GM12891 (cell line): ENCODE measurements at regions not wholly inside any gene's neighbourhood (a gene's known extent, or its start where the extent isn't known, plus 50 kb on each side); places are given as distances from the start of the nearest gene placed in this dataset.

Experiments used
- PAX5 ChIP-seq: IDR thresholded peaks from 2 replicates; pipeline ENCODE4 v1.6.1; 2011; ENCODE audit warnings: low read length, moderate library complexity, mild to moderate bottlenecking; ENCODE audit not compliant: insufficient read depth, severe bottlenecking
- POLR2A ChIP-seq: IDR thresholded peaks from 2 replicates; pipeline ENCODE4 v1.6.1; 2011; ENCODE audit warnings: low read depth, low read length, control low read depth
- POLR2AphosphoS5 ChIP-seq: IDR thresholded peaks from 2 replicates; pipeline ENCODE4 v1.6.1; 2011; ENCODE audit warnings: low read depth, low read length, control low read depth
- POU2F2 ChIP-seq: IDR thresholded peaks from 2 replicates; pipeline ENCODE4 v1.6.1; 2011; ENCODE audit warnings: low read depth, mild to moderate bottlenecking, control low read depth, low read length, moderate library complexity
- SPI1 ChIP-seq: IDR thresholded peaks from 2 replicates; pipeline ENCODE4 v1.6.1; 2011; ENCODE audit warnings: low read depth, low read length, control low read depth
- TAF1 ChIP-seq: IDR thresholded peaks from 2 replicates; pipeline ENCODE4 v1.6.1; 2011; ENCODE audit warnings: low read depth, low read length, control low read depth

GRCh38 chr12:125412506-125412905 lies 347.3 kb downstream of the AACS start:
- no peak for TF ChIP-seq POLR2A
- TF ChIP-seq POLR2AphosphoS5 = no peak
- no peak for TF ChIP-seq TAF1
- TF ChIP-seq SPI1 = no peak
- no peak for TF ChIP-seq POU2F2
- no peak for TF ChIP-seq PAX5
